M059J (cell line): ENCODE measurements at regions not wholly inside any gene's neighbourhood (a gene's known extent, or its start where the extent isn't known, plus 50 kb on each side); places are given as distances from the start of the nearest gene placed in this dataset.
A peak's percentile ranks its signal among the peaks of the same experiment; 100 is the strongest.

ENCODE experiments used
- DNase-seq: peaks from one replicate; pipeline ENCODE4 v3.0.0-alpha.2; 2012; ENCODE audit warnings: low read depth

- DNase-seq: no peak
Measured at GRCh38 chr2:150417278-150417677, 70.2 kb downstream of the RND3 start.

- no peak for DNase-seq
Measured at GRCh38 chr2:150415022-150415421, 72.4 kb downstream of the RND3 start.

GRCh38 chr2:150413910-150414309 is 73.6 kb downstream of the RND3 start:
- DNase-seq: no peak

GRCh38 chr2:150413366-150413765 is 74.1 kb downstream of the RND3 start:
- no peak for DNase-seq

- peak; percentile 70 for DNase-seq
Measured at GRCh38 chr2:150410809-150411208, 76.7 kb downstream of the RND3 start.

GRCh38 chr2:150409196-150409595 is 78.3 kb downstream of the RND3 start:
- DNase-seq: no peak

GRCh38 chr2:150404147-150404546 is 83.3 kb downstream of the RND3 start:
- no peak for DNase-seq

- DNase-seq: no peak
Measured at GRCh38 chr2:150403457-150403856, 84.0 kb downstream of the RND3 start.

- no peak for DNase-seq
Measured at GRCh38 chr2:150402953-150403352, 84.5 kb downstream of the RND3 start.

GRCh38 chr2:150400849-150401248 is 86.6 kb downstream of the RND3 start:
- DNase-seq: no peak

GRCh38 chr2:150392614-150393013 is 94.9 kb downstream of the RND3 start:
- no peak for DNase-seq

- no peak for DNase-seq
Measured at GRCh38 chr2:150391779-150392178, 95.7 kb downstream of the RND3 start.

GRCh38 chr2:150389447-150389846 is 98.0 kb downstream of the RND3 start:
- DNase-seq: no peak

GRCh38 chr2:150388289-150388625 is 99.2 kb downstream of the RND3 start:
- DNase-seq: no peak

- peak; percentile 49 for DNase-seq
Measured at GRCh38 chr2:150387586-150388288, 99.7 kb downstream of the RND3 start.

GRCh38 chr2:150385211-150385610 is 102.3 kb downstream of the RND3 start:
- DNase-seq: no peak

GRCh38 chr2:150383587-150383986 is 103.9 kb downstream of the RND3 start:
- DNase-seq: no peak

- DNase-seq: no peak
Measured at GRCh38 chr2:150379166-150379565, 108.3 kb downstream of the RND3 start.

GRCh38 chr2:150378686-150379085 is 108.8 kb downstream of the RND3 start:
- no peak for DNase-seq

GRCh38 chr2:150376553-150377335 is 110.7 kb downstream of the RND3 start:
- peak; percentile 42 for DNase-seq

GRCh38 chr2:150375333-150375732 is 112.1 kb downstream of the RND3 start:
- DNase-seq: no peak

- DNase-seq: no peak
Measured at GRCh38 chr2:150374492-150374891, 113.0 kb downstream of the RND3 start.

GRCh38 chr2:150373374-150373773 is 114.1 kb downstream of the RND3 start:
- DNase-seq: no peak
